Fibroblast of mammary gland (primary cell): ENCODE measurements at regions not wholly inside any gene's neighbourhood (a gene's known extent, or its start where the extent isn't known, plus 50 kb on each side); places are given as distances from the start of the nearest gene placed in this dataset.
A peak's percentile ranks its signal among the peaks of the same experiment; 100 is the strongest.

Source experiments
- DNase-seq: peaks from one replicate; pipeline ENCODE4 v3.0.0-alpha.2; 2010; ENCODE audit warnings: low read depth
- H3K4me3 ChIP-seq: 2 replicates; pipeline ENCODE4 v1.5.1; 2011; ENCODE audit warnings: low read depth, mild to moderate bottlenecking, low read length, moderate library complexity; ENCODE audit not compliant: control insufficient read depth
- TF ChIP-seq, protein P1 (sequence below): conservative IDR thresholded peaks from 2 replicates; pipeline ENCODE4 v1.5.1; 2011; ENCODE audit warnings: low read depth, low read length, inconsistent platforms; ENCODE audit not compliant: control insufficient read depth, insufficient read depth

DNA sequence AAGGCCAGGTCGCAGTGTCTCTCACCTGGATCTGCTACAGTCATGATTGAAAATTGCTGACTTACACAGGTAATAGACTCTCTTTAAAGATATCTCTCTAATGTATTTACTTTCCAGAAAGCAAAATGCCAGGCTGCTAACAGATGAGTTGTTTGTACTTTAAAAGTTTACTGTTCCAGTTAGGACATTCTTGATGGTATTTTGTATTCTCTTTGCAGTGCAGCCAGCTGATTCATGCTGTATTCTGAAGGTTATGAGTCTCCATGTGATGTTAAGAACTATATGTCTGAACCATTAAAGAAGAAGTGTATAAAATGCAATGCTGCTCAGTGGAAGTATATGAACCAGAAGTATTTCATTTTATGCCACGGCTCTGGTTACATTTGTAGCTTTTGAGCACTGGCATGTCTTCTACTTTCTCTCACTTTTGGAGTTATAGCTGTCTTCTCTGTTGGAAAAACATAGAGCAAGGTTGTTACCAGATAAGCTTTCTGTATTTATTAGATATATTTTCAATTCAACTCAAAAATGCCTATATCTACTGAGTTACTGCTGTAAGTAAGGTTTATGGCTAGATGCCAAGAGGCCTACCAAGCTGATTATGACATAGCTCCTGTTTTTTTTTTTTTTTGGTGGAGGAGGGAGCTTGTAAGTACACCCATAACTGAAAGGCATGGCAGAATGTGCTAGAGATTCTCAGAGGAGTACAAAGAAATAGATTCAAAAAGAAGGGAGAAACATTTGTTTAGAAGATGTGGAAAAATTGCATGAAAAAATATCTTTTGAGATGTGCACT, 130.5 kb upstream of the MAN1A1 start:
- DNase-seq: peak; percentile 76
- TF ChIP-seq, protein P1, sequence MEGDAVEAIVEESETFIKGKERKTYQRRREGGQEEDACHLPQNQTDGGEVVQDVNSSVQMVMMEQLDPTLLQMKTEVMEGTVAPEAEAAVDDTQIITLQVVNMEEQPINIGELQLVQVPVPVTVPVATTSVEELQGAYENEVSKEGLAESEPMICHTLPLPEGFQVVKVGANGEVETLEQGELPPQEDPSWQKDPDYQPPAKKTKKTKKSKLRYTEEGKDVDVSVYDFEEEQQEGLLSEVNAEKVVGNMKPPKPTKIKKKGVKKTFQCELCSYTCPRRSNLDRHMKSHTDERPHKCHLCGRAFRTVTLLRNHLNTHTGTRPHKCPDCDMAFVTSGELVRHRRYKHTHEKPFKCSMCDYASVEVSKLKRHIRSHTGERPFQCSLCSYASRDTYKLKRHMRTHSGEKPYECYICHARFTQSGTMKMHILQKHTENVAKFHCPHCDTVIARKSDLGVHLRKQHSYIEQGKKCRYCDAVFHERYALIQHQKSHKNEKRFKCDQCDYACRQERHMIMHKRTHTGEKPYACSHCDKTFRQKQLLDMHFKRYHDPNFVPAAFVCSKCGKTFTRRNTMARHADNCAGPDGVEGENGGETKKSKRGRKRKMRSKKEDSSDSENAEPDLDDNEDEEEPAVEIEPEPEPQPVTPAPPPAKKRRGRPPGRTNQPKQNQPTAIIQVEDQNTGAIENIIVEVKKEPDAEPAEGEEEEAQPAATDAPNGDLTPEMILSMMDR: no peak
- no peak overlapping the region for H3K4me3 ChIP-seq

DNA sequence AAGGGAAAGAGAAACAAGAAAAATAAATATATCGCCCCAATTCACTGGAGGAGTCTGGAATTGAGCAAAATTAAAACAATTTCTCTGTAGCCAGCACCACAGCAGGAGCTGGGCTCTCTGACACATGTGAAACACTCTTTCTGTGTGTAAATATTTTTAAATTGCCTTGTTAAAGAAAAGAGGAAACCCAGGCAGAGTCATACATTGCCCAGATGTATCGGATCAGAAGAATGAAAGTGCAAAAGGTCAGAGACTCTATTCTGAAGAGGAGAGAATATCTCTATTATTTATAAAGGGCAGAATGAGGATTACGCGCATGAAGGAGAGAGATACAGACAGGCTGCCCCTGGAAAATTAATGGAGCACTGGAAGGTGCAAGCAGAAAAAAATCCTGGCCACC, 127.0 kb upstream of the MAN1A1 start:
- TF ChIP-seq, protein P1: no peak
- peak; percentile 6 for DNase-seq
- no peak overlapping the region for H3K4me3 ChIP-seq

DNA sequence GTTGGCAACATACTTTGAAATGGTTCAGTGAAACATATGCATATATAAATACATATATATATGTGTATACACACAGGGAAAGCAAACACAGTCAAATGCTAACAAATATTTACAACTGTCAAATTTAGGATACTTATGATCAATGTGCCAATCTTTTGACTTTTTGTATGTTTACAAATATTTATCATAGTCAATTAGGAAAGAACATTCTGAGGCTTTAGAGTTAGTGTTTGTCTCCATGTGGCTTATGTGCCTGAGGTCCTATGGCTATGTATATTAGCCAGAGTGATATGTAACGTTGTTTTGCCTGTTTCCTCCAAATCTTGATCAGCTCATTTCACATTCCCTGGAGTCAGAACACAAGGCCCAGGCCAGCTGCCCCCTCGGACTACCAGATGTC, 126.5 kb upstream of the MAN1A1 start:
- TF ChIP-seq, protein P1: no peak
- no peak for DNase-seq
- H3K4me3 ChIP-seq: no peak overlapping the region

DNA sequence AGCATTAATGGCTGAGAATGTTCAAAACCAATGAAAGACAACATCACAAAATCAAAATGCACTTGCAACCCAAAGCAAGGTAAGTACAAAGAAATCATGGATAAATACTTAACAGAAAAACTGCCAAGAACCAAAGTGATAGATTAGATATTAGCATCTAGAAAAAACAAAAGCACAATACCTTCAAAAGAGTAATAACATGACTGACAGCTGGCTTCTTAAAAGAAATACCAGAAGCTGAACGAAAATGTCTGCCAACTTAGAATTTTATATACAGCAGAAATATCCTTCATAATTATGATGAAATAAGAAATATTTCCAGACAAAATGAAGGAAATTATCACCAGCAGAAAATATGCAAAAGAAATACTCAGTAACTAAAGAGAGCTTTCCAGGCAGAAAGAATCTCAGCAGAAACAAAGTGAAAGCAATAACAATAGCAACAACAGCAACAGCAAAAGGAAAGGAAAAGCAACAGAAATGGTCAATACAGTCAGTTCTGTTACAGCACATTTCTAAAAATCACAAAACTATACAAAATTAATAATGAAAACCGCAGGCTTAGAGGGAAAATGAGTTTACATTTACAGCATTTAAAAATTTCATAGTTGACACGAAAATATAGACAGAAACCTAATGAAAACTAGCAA, 121.5 kb upstream of the MAN1A1 start:
- DNase-seq: no peak
- TF ChIP-seq, protein P1: no peak
- no peak overlapping the region for H3K4me3 ChIP-seq

DNA sequence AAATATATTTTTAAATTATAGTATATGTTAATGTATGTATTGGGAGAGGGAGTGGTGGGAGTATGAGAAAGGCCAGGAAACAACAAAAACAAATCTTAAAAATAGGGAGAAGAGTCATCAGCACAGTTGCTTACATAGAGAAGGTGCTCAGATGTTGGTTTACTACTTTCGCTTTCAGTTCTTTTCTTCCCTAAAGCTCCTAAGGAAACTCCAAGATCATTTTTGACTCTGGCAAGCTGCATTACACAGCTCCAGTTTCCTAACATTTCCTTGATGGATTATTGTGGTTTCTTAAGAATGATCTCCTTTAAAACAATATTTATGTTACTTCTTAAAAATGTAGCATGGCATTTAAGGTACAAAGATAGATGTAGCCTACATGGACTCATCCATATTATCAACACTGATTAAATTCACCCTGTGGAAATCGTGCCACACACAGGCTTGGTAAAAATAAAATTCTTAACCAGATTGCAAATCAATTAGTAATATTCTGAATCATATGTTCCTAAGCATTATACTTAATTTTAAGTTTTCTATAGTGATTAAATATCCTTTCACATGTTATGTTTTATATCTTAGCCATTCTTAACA, 118.0 kb upstream of the MAN1A1 start:
- no peak overlapping the region for H3K4me3 ChIP-seq
- TF ChIP-seq, protein P1: no peak
- peak; percentile 60 for DNase-seq

DNA sequence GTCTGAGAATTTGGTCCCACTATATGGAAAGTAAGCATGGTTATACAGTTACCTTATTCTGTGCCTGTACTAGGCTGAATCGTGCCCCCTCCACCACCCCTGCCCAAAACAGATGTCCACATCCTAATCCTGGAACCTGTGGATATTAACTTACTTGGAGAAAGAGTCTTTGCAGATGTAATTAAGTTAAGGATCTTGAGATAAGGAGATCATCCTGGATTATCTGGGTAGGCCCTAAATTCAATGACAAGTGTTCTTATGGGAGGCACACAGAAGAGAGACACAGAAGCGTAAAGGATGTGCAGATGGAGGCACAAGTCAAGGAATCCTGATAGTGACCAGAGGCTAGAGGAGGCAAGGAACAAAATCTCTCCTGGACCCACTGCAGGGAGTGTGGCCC, 116.7 kb upstream of the MAN1A1 start:
- DNase-seq: no peak
- no peak overlapping the region for H3K4me3 ChIP-seq
- TF ChIP-seq, protein P1: no peak
